HCT116 (cell line): ENCODE measurements at regions not wholly inside any gene's neighbourhood (a gene's known extent, or its start where the extent isn't known, plus 50 kb on each side); places are given as distances from the start of the nearest gene placed in this dataset.

Source experiments
- ATAC-seq: fragments of 200-7000 bp; cut with Tn5 transposase; 2 replicates; pipeline ENCODE4 v1.9.1; 2020; ENCODE audit warnings: mild to moderate bottlenecking, moderate library complexity
- BruUV-seq: library from RNA; stranded (reverse); fragments of 400-500 nt; replicated peaks from 2 replicates; lab custom pipeline; 2021; lab: Mats Ljungman, UMichigan
- CTCF ChIA-PET: fragments of 300-600 bp; sonication (Branson Sonifier 250); formaldehyde crosslinking; loops from one replicate; lab custom pipeline; 2021; ENCODE audit warnings: antibody characterized with exemption; lab: Charles Lee
- POLR2A ChIA-PET: fragments of 300-600, 350-600 bp; sonication (Branson Sonifier 250); formaldehyde crosslinking; loops from one replicate; lab custom pipeline; 2021; ENCODE audit warnings: antibody characterized with exemption; lab: Charles Lee
- RAD21 ChIA-PET, 2 experiments: fragments of 300-600 bp; sonication (Branson Sonifier 250); formaldehyde crosslinking; loops; one replicate each; lab custom pipeline; 2023; ENCODE audit warnings: low total read pairs in 2 of 2; ENCODE audit not compliant: uncharacterized antibody in 2 of 2, unreplicated experiment in 2 of 2, low non-redundant PET in 1 of 2; lab: Charles Lee
- DNase-seq: peaks from one replicate; pipeline ENCODE4 v3.0.0-alpha.2; 2010; ENCODE audit warnings: low read depth, low spot score
- H2AFZ ChIP-seq: fragments of 200-600 bp; shearing (Covaris generic), sonication (generic); 2 replicates; pipeline ENCODE4 v1.6.1; 2017; ENCODE audit warnings: low read depth, mixed run types, mixed read lengths, antibody characterized with exemption, low read length; ENCODE audit not compliant: poor library complexity, severe bottlenecking
- H3K27ac ChIP-seq: 2 replicates; pipeline ENCODE4 v1.5.1; 2012; ENCODE audit warnings: low read depth, low read length
- H3K27me3 ChIP-seq: fragments of 200-600 bp; sonication (generic); 2 replicates; pipeline ENCODE4 v1.6.1; 2016; ENCODE audit warnings: mixed run types, low read length, mixed read lengths; ENCODE audit not compliant: insufficient read depth
- H3K36me3 ChIP-seq, 2 experiments: fragments of 200-500 bp in 1 of 2; fragments of 200-600 bp in 1 of 2; sonication (Bioruptor generic) in 1 of 2; sonication (generic) in 1 of 2; 2 replicates each; pipeline versions ENCODE4 v1.5.1 to v1.6.1; 2014 to 2016; ENCODE audit warnings: low read length in 2 of 2, inconsistent platforms in 1 of 2, mixed read lengths in 1 of 2, mixed run types in 1 of 2; ENCODE audit not compliant: insufficient read depth in 2 of 2, control insufficient read depth in 1 of 2
- H3K4me1 ChIP-seq, 2 experiments: fragments of 200-600 bp in 1 of 2; sonication (generic) in 1 of 2; 2 replicates each; pipeline versions ENCODE4 v1.5.1 to v1.6.1; 2012 to 2017; ENCODE audit warnings: low read length in 2 of 2, inconsistent platforms in 1 of 2, mild to moderate bottlenecking in 1 of 2, mixed read lengths in 1 of 2, mixed run types in 1 of 2, moderate library complexity in 1 of 2; ENCODE audit not compliant: insufficient read depth in 2 of 2, control insufficient read depth in 1 of 2
- H3K4me2 ChIP-seq: fragments of 200-600 bp; sonication (generic); 2 replicates; pipeline ENCODE4 v1.6.1; 2017; ENCODE audit warnings: mixed run types, low read length, mixed read lengths
- H3K4me3 ChIP-seq, 2 experiments: fragments of 200-600 bp in 1 of 2; sonication (generic) in 1 of 2; replicated peaks in 1 of 2; 2 replicates each; pipeline ENCODE4 v1.5.1; 2011 to 2016; ENCODE audit warnings: low read length in 2 of 2, control low read depth in 1 of 2, low read depth in 1 of 2, mild to moderate bottlenecking in 1 of 2, mixed read lengths in 1 of 2, mixed run types in 1 of 2
- H3K79me2 ChIP-seq: fragments of 200-600 bp; sonication (generic); 2 replicates; pipeline ENCODE4 v1.6.1; 2017; ENCODE audit warnings: mild to moderate bottlenecking, mixed run types, low read length, moderate library complexity, mixed read lengths; ENCODE audit not compliant: insufficient read depth
- H3K9ac ChIP-seq: fragments of 200-600 bp; sonication (generic); 2 replicates; pipeline ENCODE4 v1.6.1; 2016; ENCODE audit warnings: low read length, mixed read lengths
- H3K9me2 ChIP-seq: fragments of 200-600 bp; sonication (generic), shearing (Covaris generic); 2 replicates; pipeline ENCODE4 v1.6.1; 2017; ENCODE audit warnings: mixed run types, mild to moderate bottlenecking, moderate library complexity; ENCODE audit not compliant: insufficient read depth
- H3K9me3 ChIP-seq, 2 experiments: fragments of 200-500 bp in 1 of 2; fragments of 200-600 bp in 1 of 2; sonication (Bioruptor generic) in 1 of 2; sonication (generic) in 1 of 2; 2 replicates each; pipeline ENCODE4 v1.6.1; 2014 to 2017; ENCODE audit warnings: low read length in 2 of 2, mixed read lengths in 2 of 2, inconsistent platforms in 1 of 2, low read depth in 1 of 2, mild to moderate bottlenecking in 1 of 2, mixed run types in 1 of 2, moderate library complexity in 1 of 2; ENCODE audit not compliant: control insufficient read depth in 1 of 2, insufficient read depth in 1 of 2
- H4K20me1 ChIP-seq: fragments of 200-600 bp; sonication (generic), shearing (Covaris generic); 2 replicates; pipeline ENCODE4 v1.6.1; 2017; ENCODE audit warnings: mixed run types, mild to moderate bottlenecking, moderate library complexity; ENCODE audit not compliant: insufficient read depth
- CEBPB ChIP-seq: IDR thresholded peaks from 2 replicates; pipeline ENCODE4 v1.6.1; 2012; ENCODE audit warnings: low read depth
- EGR1 ChIP-seq: IDR thresholded peaks from 2 replicates; pipeline ENCODE4 v1.6.1; 2012; ENCODE audit warnings: low read depth
- ELF1 ChIP-seq: IDR thresholded peaks from 2 replicates; pipeline ENCODE4 v1.6.1; 2012; ENCODE audit warnings: low read depth, borderline replicate concordance
- EZH2 ChIP-seq: fragments of 200-600 bp; sonication (generic); IDR thresholded peaks from 2 replicates; pipeline ENCODE4 v1.6.1; 2017; ENCODE audit warnings: antibody characterized with exemption, mixed run types
- JUND ChIP-seq: IDR thresholded peaks from 2 replicates; pipeline ENCODE4 v1.6.1; 2012
- POLR2AphosphoS5 ChIP-seq: IDR thresholded peaks from 2 replicates; pipeline ENCODE4 v1.6.1; 2011; ENCODE audit warnings: mild to moderate bottlenecking, low read depth, low read length, moderate library complexity
- RAD21 ChIP-seq: IDR thresholded peaks from 2 replicates; pipeline ENCODE4 v1.6.1; 2012; ENCODE audit warnings: low read depth, mild to moderate bottlenecking
- SIN3A ChIP-seq: IDR thresholded peaks from 2 replicates; pipeline ENCODE4 v1.6.1; 2012; ENCODE audit warnings: low read depth
- TCF7L2 ChIP-seq: IDR thresholded peaks from 2 replicates; pipeline ENCODE4 v1.7.0; 2011; ENCODE audit warnings: borderline replicate concordance, inconsistent platforms; ENCODE audit not compliant: insufficient read depth, insufficient read length; ENCODE audit errors: extremely low read depth
- YY1 ChIP-seq: IDR thresholded peaks from 2 replicates; pipeline ENCODE4 v1.6.1; 2011; ENCODE audit warnings: low read length, low read depth, moderate library complexity, mild to moderate bottlenecking; ENCODE audit not compliant: insufficient replicate concordance; ENCODE audit errors: extremely low read depth
- ZFX ChIP-seq: fragments of 450-650 bp; IDR thresholded peaks from 2 replicates; pipeline ENCODE4 v1.6.1; 2017
- intact Hi-C: fragments of 100-400 bp; cut with micrococcal nuclease; formaldehyde crosslinking; loops from 2 replicates; pipeline ENCODE4 v1.10.0; 2022
- TF ChIP-seq, protein P1 (sequence below): IDR thresholded peaks from 2 replicates; pipeline ENCODE4 v1.6.1; 2012; ENCODE audit warnings: low read depth
- TF ChIP-seq, protein P2 (sequence below): IDR thresholded peaks from 2 replicates; pipeline ENCODE4 v1.6.1; 2012

DNA sequence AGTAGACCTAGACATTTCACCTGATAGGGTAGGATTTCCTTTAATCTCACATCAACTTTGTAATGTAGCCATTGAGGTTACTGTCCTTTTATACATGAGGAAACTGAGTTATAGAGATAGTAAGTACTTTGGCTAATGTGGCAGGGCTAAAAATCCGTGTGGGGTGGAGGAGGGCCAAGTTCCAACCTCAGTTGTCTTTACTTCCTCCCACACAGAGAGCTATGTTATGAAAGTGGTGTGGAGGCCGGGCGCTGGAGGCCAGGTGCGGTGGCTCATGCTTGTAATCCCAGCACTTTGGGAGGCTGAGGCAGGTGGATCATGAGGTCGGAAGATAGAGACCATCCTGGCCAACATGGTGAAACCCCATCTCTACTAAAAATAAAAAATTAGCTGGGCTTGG, 173.3 kb downstream of the PALM2AKAP2 start:
- no TSS peak for BruUV-seq
- intact Hi-C loops, result no loop called here
- no peak overlapping the region for H3K4me3 ChIP-seq
- DNase-seq (no peak), ATAC-seq (no peak)
- H4K20me1 ChIP-seq, result no peaks in the 10 kb centered on the region
- ChIA-PET RAD21 (no interaction called here), CTCF (no interaction called here), POLR2A (no interaction called here)
- H3K9me2 ChIP-seq, result no peaks in the 10 kb centered on the region; the same call in 1 of the 2 replicates
- no peaks in the 10 kb centered on the region for H3K9me3 ChIP-seq
- H3K4me2 ChIP-seq, result no peak overlapping the region
- no peaks in the 10 kb centered on the region for H3K79me2 ChIP-seq
- no peak overlapping the region for H2AFZ ChIP-seq
- H3K27ac ChIP-seq, result no peak overlapping the region
- no peaks in the 10 kb centered on the region for H3K36me3 ChIP-seq
- H3K4me1 ChIP-seq, result no peaks in the 10 kb centered on the region
- no peak overlapping the region for H3K9ac ChIP-seq
- TF ChIP-seq, protein P1, sequence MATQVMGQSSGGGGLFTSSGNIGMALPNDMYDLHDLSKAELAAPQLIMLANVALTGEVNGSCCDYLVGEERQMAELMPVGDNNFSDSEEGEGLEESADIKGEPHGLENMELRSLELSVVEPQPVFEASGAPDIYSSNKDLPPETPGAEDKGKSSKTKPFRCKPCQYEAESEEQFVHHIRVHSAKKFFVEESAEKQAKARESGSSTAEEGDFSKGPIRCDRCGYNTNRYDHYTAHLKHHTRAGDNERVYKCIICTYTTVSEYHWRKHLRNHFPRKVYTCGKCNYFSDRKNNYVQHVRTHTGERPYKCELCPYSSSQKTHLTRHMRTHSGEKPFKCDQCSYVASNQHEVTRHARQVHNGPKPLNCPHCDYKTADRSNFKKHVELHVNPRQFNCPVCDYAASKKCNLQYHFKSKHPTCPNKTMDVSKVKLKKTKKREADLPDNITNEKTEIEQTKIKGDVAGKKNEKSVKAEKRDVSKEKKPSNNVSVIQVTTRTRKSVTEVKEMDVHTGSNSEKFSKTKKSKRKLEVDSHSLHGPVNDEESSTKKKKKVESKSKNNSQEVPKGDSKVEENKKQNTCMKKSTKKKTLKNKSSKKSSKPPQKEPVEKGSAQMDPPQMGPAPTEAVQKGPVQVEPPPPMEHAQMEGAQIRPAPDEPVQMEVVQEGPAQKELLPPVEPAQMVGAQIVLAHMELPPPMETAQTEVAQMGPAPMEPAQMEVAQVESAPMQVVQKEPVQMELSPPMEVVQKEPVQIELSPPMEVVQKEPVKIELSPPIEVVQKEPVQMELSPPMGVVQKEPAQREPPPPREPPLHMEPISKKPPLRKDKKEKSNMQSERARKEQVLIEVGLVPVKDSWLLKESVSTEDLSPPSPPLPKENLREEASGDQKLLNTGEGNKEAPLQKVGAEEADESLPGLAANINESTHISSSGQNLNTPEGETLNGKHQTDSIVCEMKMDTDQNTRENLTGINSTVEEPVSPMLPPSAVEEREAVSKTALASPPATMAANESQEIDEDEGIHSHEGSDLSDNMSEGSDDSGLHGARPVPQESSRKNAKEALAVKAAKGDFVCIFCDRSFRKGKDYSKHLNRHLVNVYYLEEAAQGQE, result no peak
- no peak for TF ChIP-seq EGR1
- TF ChIP-seq ELF1, result no peak
- TF ChIP-seq JUND, result no peak
- TF ChIP-seq ZFX, result no peak
- TF ChIP-seq POLR2AphosphoS5, result no peak
- no peak for TF ChIP-seq RAD21
- no peak for TF ChIP-seq CEBPB
- no peak for TF ChIP-seq YY1
- no peak for TF ChIP-seq TCF7L2
- TF ChIP-seq, protein P2, sequence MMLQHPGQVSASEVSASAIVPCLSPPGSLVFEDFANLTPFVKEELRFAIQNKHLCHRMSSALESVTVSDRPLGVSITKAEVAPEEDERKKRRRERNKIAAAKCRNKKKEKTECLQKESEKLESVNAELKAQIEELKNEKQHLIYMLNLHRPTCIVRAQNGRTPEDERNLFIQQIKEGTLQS, result no peak
- TF ChIP-seq SIN3A, result no peak
- no peak for TF ChIP-seq EZH2
- H3K27me3 ChIP-seq, result peaks cover 14% of the 10 kb centered on the region; the same call in 1 of the 2 replicates
